ENCODE measurements at regions not wholly inside any gene's neighbourhood (a gene's known extent, or its start where the extent isn't known, plus 50 kb on each side); places are given as distances from the start of the nearest gene placed in this dataset.

DNA sequence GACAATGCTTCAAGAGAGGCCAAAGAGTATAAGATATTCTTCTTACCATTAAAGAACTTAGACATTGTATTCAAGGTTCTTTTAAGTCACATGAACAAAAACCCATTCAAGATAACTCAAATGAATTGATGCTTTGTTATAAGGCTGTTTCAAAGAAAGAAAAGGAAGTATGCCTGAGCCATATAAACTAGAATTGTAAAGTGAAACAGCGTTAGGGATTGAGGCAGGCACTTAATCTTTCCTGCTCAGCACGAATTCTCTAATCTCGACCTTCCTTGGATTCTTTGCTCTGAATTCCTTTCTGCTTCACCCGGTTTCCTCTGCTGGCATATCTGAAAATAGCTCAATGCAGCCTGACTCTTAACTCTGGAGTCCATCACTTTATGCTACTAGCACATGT is 595.4 kb downstream of the DIAPH3 start:
- TF ChIP-seq POLR2A (IDR thresholded peaks at IDR 0.05), result no peak
- TF ChIP-seq, protein P1, sequence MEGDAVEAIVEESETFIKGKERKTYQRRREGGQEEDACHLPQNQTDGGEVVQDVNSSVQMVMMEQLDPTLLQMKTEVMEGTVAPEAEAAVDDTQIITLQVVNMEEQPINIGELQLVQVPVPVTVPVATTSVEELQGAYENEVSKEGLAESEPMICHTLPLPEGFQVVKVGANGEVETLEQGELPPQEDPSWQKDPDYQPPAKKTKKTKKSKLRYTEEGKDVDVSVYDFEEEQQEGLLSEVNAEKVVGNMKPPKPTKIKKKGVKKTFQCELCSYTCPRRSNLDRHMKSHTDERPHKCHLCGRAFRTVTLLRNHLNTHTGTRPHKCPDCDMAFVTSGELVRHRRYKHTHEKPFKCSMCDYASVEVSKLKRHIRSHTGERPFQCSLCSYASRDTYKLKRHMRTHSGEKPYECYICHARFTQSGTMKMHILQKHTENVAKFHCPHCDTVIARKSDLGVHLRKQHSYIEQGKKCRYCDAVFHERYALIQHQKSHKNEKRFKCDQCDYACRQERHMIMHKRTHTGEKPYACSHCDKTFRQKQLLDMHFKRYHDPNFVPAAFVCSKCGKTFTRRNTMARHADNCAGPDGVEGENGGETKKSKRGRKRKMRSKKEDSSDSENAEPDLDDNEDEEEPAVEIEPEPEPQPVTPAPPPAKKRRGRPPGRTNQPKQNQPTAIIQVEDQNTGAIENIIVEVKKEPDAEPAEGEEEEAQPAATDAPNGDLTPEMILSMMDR (IDR thresholded peaks at IDR 0.05), result no peak
- TF ChIP-seq EP300 (IDR thresholded peaks at IDR 0.05), result no peak

All from tibial nerve (tissue), 4 donors.